ENCODE measurements at regions not wholly inside any gene's neighbourhood (a gene's known extent, or its start where the extent isn't known, plus 50 kb on each side); places are given as distances from the start of the nearest gene placed in this dataset.
A peak's percentile ranks its signal among the peaks of the same experiment; 100 is the strongest.

DNA sequence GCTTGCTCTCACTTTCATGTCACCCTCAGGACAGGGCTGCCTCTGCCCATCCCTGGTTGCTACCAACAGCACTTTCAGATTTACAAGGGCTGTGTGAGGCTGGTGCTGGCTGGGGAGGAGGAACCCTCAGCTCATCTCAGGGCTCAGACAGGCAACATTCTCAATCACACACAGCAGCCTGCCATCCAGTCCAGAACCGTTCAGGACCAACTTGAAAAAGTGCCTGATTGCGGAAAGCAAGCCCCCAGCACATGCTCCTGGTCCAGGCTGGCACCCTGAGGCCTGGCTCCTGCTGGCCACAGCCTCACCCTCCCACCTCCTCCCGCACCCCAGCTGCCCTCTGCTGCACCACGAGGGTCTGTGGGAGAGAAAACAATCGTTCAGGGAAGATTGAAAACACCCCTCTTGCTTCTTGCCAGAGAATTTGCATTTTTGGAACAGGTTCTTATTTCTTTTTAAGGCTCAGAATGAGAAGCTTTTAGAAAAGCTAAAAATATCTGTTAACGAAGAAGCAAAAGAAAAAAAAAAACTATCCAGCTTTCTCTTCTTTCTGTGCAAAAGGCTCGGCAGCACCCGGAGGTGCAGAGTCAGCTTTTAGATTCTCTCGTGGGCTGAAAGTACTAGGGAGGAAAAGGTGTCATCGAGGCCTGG lies 403.8 kb upstream of the ID2 start:
- no peak for DNase-seq

DNA sequence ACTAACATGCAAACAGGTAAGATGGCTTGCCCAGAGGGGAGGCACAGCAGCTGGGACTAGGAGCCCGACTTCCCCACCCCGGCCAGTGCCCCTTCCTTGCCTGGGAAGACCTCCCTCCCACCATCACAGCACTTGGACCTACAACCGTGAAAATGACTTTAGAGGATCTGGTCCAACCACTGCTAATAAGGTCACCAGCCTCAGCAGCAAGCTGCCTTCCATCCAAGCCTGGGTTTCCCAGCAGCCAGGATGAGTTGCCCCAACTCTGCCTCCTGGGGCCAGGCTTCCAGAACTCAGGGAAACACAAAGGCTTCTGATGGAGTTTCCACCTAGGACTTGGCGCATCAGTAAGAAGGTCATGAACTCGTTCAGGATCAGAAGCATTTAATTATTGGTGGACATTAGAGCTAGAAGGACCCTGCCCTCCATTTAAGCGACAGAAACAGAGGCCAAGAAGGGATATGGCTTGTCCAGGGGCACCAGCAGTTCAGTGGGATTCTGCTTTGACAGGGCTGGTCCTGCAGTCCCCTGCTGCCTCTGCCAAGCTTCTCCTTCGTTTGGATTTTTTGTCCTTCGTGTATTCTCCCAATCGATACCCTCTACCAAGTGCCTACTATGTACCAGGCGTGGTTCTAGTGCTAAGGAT lies 403.0 kb upstream of the ID2 start:
- DNase-seq: no peak

DNA sequence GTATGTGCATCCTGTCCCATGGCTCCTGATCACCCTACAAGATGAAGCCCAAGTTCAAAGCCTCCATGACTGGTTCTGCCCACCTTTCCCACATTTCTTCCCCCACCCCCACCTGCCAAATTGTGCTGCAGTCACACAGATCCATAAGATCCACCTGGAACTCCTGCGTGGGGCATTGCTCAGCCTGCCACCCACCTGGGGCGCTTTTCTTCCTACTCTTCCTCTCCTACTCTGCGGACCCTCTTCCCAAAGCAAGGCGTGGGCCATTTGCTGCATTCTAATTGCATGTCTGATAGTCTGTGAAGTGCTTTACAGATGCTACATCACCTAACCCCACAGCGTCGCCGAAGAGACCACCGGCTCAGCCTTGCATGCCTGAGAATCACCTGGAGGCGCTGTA lies 402.4 kb upstream of the ID2 start:
- DNase-seq: no peak

DNA sequence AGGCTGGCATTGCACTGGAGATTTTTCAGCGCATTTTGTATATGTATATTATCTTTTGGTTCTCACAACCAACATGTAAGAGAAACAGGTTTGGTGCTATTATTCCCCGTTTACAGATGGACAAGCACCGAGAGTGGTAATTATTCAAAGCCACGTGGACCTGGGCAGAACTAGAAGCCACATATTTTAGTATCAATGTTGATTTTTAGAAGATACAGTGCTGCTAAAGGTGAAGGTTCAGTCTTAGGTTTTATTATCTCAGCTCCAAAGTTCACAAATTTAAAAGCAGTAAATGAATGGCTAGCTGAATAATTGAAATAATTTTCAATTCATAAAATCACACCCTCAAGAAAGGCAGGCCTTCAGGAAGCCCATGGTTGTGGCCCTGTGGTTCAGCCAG lies 400.6 kb upstream of the ID2 start:
- DNase-seq: no peak

DNA sequence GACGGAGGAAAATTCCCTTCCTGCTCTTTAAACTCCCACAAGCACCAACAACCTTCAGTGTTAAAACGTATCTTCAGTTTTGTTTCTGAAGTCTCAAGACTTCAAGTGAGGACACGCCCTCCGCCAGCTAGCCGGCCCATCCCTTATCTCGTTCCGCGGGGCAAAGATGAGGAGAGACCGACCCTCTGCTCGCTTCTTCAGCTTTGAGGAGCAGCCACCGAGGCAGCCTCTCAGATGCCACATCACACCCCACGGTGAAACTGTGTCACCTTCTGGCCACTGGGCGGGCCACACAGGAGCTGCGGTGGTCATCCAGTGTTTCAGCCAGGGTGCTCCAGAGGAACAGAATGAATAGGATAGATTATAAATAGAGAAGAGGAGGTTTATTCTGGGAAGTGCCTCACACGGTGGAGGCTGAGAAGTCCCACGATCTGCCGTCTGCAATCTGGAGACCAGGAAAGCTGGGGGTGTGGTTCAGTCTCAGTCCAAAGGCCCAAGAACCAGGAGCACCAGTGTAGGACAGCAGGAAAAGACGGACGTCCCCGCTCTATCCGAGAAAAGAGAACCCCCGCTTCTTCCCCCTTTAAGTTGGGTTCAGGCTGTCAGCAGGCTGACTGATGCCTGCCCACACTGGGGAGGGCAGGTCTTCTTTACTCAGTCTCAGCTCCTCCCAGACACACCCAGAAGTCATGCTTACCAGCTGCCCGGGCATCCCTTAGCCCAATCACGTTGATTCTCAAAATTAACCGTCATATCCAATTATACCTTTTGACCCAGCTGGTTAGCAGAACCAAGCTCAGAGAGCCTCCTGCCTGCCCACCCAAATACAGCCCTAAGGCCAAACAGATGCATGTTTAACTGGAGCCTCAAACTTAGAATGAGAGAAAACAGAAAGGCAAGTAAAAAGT lies 399.7 kb upstream of the ID2 start:
- DNase-seq: no peak

DNA sequence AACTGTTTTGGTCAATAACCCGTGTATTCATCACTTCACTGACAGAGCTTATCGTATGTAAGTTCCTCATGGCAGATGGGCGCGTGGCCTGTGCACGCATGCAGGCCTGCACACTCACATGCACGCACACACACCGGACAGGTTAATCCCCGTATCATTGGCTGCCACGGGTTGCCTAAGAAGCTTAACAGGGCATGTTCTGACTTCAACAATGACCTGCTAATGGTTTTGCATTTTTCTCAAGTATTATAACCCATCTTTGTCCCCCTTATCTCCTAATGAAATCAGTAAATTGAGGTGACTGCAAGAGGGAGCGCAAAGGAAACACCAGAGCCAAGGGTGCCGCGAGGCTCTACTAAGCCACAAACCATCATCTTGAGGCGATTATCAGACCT lies 399.0 kb upstream of the ID2 start:
- DNase-seq: no peak

DNA sequence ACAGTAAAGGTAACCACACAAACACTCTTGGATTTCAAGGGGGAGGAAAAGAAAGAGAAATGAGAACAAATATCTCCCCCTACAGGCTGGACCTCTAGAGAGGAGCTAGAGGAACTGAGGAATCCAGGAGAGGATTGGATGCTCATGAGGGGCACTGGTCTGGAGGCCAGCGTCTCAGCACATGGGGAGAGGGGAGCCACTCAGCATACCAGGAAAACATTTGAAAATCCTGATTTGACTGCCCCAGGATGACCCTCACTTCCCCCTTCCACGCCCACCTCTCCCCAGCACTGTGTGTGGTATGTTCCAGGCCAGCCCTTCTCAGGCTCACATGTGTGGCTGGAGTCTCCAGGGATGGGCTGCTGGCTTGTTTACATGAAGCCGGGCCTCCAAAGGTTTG lies 396.8 kb upstream of the ID2 start:
- DNase-seq: peak; percentile 9 to 28

DNA sequence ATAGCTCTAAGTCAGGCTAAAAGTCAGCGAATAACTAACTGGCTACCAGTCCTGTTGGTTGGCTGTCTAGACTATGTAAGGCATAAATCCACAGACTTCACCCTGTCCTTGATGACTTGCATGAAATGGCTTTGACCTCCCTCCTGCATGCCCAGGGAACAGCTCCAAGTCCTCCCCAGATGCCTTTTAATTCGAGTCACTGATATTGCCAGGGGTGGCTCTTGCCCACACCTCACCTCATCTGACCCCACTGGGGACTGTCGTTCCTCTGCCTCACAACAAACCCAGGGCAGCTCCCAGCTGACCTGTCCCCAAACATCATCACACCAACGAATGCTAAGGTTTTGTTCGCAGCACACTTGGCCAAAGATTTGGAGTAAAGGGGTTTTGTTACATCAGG lies 396.0 kb upstream of the ID2 start:
- no peak for DNase-seq

DNA sequence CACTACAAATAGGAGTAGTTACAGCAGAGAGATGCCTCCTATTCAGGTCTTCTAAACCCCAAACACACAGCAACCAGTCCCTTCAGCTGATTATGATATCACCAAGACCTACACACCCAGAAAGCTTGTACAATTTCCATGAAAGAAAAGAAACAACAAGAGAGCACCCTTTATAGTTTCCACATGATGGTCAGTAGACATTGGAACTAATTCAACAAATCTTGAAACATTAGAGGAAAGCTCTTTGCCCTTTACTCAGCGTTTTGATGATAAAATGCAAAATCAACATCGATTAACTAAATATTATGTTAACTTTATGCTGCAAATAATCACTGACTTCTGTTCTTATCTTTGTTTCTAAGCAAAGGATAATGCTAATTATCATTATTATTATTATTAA lies 393.6 kb upstream of the ID2 start:
- no peak for DNase-seq

DNA sequence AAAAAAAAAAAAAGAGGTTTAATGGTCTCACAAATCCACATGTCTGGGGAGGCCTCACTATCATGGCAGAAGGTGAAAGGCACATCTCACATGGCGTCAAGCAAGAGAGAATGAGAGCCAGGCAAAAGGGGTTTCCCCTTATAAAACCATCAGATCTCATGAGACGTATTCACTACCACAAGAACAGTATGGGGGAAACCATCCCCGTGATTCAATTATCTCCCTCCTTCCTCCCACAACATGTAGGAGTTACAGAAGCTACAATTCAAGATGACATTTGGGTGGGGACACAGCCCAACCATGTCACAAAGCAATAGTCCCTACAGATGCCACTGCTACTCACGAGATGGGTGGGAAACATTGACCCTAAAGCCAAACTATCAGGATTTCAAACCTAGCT lies 392.7 kb upstream of the ID2 start:
- no peak for DNase-seq

DNA sequence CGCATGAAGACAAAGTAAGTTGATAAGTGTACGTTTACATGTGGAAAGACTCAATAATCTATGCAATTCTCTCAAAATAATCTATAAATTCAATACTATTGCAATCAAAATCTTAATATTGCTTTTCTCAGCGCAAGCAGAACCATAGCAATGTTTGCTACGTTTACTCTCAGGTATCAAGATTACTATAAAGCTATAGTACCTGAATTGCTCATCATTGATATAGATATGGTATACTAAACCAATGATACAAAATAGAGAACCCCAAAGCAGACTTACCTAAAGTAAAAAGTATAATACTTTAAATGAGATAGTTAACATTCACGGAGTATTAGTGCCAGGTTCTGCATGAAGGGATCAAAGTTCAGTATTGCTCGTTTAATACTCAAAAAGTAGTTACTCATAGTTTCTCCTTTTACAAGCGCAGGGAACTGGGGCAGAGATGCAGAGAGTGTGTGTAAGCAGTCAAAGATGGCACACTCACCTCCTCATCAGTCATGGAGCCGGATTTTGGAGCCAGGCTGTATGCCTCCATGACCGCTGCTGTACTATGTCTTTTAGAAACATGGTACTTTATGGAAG lies 391.0 kb upstream of the ID2 start:
- DNase-seq: no peak

DNA sequence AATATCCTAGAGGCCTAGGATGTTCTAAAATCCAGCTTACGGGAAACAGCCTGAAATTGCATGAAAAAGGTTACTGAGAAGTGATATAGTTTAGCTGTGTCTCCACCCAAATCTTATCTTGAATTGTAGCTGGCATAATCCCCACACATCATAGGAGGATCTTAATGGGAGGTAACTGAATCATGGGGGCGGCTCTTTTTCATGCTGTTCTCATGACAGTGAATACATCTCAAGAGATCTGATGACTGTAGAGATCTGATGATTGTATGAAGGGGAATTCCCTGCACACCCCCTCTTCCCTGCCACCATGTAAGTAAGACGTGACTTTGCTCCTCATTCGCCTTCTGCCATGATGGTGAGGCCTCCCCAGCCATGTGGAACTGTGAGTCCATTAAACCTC lies 385.6 kb upstream of the ID2 start:
- DNase-seq: no peak

DNA sequence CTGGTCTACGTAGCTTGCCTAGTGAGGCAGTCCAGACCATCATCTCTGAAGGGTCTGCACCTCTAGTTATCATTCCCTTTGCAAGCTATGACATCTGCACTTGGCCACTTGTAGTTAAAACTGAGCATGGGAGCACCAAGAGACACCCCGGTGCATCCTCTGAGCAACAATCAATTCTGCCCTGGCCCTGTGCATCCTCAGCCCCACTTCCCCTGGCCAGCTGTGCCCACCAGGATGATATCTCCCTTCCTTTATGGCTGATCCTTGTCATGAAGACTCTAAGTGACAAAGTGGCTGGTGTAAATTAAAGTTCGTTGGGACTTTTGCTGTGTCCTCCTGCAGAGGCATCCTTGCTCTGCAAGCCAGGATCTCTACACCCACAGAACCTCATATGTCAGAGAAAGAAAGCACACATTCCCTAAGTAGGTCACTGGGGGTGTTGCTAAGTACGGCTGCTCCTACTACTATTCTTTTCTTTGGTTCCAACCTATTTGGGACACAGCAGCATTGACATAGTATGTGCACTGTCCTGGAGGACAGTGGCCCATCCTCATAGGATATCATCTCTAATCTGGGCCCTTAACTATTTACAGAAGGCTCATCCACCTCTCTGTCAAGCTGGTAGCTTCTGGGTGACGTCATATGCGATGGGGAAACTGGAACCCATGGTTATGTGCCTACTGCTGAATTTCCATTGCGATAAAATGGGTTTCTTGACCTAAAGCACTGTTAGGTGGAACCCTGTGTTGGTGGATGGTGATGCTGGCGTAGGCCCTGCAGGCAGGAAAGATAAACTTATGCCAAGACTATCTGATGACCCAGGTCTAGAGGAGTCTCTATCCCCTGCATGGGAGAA lies 384.3 kb upstream of the ID2 start:
- no peak for DNase-seq

DNA sequence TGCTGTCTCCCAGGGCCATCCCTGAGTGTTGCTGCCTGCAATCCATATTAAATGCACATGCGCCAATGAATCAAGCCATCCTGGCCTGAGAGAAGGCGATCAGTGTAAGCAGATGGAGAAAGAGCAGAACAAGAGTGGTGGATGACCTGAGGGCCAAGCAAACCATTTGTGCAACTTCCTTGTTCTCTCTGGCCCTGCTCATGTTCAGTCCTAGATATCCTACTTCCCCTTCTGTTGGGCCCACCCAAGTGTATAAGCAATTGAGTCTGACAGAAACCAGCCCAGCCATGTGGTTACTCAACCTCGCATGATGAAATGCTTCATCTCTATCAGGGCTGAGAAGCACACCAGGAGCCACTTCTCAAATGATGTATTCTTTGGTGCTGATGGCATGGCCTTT lies 383.1 kb upstream of the ID2 start:
- DNase-seq: no peak

DNA sequence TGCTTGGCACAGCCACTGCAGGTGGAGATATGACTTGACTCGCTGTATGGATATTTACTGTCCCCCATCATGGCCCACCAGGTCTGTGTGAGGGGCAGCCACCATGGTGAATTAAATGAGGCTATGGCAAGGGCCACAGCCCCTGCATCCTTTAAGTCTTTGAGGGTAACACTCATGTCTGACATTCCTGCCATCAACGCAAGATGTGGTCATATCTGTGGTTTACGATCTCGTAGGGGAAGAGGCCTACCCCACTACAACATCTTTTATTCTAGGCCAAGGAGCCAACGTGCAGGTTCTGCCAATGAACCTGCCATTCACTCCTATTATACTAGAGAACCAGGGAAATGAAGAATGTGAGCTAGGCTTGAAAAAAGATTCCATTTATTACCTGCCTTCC lies 381.6 kb upstream of the ID2 start:
- DNase-seq: no peak

DNA sequence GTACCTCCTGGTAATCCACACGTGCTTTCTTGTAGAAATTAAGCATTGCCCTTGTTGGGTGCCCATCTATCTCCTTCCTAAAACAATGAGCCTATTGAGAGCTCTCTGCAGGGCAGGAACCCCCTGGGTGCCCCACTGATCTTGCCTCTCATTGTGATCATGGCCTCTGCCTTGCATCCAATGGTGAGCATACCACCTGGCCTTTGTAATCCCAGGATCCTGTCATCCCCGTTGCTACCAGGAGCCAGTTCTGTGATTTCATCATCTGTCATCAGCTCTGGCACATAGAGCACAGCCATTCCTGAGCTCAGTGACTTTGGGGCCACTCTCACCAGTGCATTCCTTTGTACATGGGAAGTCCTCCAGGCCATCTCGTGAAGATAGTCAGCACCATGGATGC lies 381.0 kb upstream of the ID2 start:
- no peak for DNase-seq

DNA sequence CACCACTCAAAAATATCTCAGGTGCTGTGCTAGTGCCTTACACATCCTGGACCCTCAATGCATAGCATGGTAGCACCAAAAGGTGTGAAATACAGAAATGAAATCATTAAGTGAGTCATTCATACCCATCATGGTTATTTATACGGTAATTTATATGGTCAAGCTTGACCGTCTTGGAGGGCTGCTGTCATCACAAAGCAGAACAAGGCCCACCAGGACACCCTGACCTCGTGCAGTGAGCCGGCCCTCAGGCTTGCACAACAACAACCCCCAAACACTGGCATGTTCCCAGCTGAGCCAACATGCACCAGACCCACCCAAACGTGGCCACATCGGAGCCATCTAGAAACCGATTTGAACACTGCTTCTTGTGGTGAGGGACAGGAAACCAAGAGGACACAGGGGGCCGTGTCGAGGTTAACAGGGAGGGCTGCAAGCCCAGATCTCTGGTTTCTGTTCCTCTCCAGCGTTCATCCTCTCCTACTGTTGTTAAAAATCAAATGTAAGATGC lies 378.5 kb upstream of the ID2 start:
- no peak for DNase-seq

DNA sequence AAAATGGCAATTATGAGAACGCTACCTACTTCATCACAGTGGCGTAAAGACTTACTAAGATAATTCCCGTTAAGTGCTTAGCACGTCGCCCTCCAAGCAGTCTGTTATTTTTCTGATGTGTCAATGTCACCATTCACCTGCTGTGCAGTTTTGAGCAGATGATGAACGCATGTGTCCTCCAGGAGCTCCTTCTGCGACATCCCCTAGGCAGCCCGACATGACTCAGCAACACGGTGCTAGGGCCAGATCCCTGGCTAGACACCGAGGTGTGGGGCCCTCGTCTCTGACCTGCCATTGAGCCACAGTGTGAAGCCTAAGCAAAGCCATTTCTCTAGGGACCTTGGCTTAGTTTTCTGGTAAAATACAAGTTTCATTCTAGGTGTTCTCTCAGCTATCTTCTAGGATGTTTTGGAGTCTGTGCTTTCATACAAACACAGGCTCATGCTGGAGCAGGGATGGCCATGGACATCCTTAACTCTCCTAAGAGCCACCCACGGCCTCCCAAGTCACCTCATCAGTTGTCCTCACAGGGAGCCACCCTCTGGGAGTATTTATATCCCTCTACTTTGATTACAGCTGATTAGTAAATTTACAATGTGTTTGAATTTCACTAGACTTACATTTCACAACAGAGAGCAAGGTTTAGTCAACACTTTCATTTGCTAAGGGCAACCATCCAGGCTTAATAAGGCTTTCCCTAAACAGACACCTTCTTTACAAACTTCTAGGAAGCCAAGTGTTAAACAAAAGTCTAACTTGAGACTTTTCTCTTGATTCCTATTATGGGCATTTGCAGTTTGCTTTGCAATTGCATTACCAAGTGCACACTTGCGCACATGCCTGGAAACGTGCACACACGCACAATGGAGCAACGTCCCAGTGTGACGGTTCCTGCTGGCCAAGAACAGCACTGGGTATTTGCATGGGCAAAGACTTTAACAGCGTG lies 376.8 kb upstream of the ID2 start:
- DNase-seq: peak; percentile 17 to 46

DNA sequence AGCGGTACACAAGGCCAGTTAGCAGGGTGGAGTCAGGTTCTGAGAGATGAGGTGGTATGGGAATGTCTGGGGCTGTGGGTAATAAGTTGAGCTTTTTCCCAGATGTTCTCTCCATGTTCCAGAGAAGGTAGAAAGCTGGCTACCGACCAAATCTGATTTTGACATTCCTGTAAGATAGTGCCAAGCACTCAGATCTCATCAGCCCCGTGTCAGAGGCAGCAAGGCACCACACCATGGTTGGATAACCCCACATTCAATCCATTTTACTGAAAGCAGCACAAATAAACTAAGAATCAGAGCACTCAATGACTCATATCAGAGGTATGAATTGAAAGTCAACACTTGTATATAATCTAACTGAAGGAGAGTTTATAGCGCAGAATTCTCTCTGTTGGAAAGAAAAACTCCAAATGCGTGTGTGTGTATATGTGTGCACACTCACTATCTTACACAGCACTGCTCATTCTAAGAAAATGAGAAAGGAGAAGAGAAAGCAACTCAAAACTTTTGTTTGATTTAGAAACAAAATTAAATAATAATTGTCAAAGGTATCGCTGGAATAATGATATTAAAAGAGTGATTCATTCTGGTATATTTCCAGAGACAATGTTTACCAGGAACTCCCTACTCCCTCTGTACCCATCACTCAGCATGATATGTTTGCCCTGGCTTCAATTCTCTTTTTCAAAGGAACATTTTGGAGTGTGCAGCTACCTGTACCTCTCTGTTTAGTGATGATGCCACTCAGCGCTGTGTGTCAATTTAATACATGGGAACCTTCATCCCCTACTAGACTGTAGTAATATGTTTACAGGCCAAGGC lies 375.1 kb upstream of the ID2 start:
- DNase-seq: no peak

DNA sequence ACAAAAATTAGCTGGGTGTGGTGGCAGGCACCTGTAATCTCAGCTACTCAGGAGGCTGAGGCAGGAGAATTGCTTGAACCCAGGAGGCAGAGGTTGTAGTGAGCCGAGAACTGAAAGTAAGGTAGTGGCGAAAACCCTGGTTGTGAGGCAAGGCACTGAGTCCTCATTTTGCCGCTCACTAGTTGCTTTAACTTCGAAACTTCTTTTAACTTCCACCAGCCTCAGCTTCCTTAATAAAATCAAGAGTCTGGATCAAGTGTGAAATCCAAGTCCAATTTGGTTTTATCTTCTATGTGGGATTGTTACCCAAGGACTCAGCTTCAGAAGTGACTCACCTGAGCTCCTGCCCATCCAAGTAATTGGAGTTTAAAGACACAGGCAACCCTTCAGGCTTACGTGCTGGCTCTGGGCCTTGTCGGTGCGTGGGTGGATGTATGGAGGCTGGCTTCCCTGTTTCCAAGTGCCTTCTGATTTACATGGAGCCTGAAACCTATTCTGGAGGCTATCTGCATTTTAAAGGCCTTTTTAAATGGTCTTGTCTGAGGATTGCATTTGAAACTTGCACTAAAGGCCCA lies 374.2 kb upstream of the ID2 start:
- no peak for DNase-seq
